ENCODE measurements at regions not wholly inside any gene's neighbourhood (a gene's known extent, or its start where the extent isn't known, plus 50 kb on each side); places are given as distances from the start of the nearest gene placed in this dataset.

DNA sequence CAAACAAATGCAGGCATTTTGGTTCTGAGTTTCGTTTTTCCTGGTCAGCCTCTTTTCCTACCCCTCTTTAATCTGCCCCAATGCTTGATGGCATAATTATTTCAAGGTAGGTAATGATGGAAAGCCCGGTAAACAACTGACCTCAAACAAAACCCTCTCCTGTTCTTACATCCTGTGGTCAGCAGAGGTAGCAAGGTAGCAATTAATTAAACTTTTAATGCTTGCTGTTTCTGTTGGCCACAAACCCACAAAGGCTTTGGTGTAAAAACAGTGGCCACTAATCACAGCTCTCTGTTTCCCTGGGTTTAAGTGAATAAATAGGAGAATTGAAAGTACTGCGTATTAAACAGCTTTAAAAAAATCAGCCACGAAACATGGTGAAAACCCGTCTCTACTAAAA, 261.5 kb upstream of the SOX4 start:
- no peaks in the 10 kb centered on the region for H3K9me3 ChIP-seq
- TF ChIP-seq POLR2AphosphoS5 (IDR thresholded peaks at IDR 0.05) (no peak), POLR2A (IDR thresholded peaks at IDR 0.05) (no peak), EP300 (IDR thresholded peaks at IDR 0.05) (no peak)
- TF ChIP-seq, protein P1, sequence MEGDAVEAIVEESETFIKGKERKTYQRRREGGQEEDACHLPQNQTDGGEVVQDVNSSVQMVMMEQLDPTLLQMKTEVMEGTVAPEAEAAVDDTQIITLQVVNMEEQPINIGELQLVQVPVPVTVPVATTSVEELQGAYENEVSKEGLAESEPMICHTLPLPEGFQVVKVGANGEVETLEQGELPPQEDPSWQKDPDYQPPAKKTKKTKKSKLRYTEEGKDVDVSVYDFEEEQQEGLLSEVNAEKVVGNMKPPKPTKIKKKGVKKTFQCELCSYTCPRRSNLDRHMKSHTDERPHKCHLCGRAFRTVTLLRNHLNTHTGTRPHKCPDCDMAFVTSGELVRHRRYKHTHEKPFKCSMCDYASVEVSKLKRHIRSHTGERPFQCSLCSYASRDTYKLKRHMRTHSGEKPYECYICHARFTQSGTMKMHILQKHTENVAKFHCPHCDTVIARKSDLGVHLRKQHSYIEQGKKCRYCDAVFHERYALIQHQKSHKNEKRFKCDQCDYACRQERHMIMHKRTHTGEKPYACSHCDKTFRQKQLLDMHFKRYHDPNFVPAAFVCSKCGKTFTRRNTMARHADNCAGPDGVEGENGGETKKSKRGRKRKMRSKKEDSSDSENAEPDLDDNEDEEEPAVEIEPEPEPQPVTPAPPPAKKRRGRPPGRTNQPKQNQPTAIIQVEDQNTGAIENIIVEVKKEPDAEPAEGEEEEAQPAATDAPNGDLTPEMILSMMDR (IDR thresholded peaks at IDR 0.05), result no peak
- 80 to 87% (median 85%) methylated on average over 5 of the region's 5 CpGs for WGBS, 5 donors
- H3K36me3 ChIP-seq, result no peaks in the 10 kb centered on the region
- DNase-seq, result no peak
- no peak overlapping the region for H3K4me3 ChIP-seq
- no peaks in the 10 kb centered on the region for H3K27me3 ChIP-seq
- no peaks in the 10 kb centered on the region for H3K4me1 ChIP-seq
- no peak overlapping the region for H3K27ac ChIP-seq
- intact Hi-C loops (cut with DNase I; ENCODE audit: low total_unique reads), result no loop called here

DNA sequence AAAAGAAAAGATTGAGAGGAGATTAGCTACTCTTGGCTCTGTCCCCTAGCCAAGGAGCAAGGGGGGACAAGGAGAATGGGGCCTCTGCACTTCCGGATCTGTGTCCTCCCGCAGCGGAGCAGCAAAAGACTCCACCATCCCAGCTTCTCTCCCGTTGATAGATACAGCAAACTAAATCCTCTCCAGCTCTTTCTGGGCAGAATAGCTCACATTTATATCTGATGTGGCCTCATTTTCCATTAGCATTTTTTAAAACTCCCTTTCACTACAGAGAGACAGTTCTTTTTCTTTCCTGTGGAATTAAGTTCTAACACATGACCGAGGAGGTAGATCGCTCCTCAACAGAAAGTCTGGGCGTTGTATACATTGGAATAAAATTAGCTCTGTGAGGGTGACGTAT, 260.9 kb upstream of the SOX4 start:
- Histone ChIP-seq H3K27ac (no peak overlapping the region), H3K27me3 (no peaks in the 10 kb centered on the region), H3K4me3 (no peak overlapping the region), H3K36me3 (no peaks in the 10 kb centered on the region), H3K9me3 (no peaks in the 10 kb centered on the region), H3K4me1 (no peaks in the 10 kb centered on the region)
- no peak for DNase-seq
- intact Hi-C loops (cut with DNase I; ENCODE audit: low total_unique reads), result no loop called here
- TF ChIP-seq EP300 (IDR thresholded peaks at IDR 0.05), result no peak
- WGBS, 5 donors, result 83 to 97% (median 90%) methylated on average over 8 of the region's 8 CpGs

DNA sequence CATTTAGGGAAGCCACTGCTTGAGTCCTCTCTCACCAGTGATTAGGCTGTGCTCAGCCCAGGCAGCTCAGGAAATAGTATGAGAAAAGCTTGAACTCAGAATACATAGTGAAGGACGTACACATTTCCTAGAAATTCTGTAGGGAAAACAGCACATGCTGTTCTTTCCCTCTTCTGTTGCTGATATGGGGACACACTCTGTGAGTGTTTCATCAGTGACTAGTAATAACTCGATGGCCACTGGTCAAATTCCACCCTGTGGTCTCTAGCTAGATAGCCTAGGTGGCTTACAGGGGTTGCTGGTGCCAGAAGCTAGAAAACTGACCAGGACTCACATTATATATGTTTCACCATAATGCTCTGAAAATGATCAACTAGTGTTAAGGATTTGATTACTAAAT, 259.8 kb upstream of the SOX4 start:
- H3K4me1 ChIP-seq, result no peaks in the 10 kb centered on the region
- H3K27me3 ChIP-seq, result no peaks in the 10 kb centered on the region
- H3K9me3 ChIP-seq, result no peaks in the 10 kb centered on the region
- WGBS, 5 donors, result 78 to 88% (median 82%) methylated on average over 2 of the region's 2 CpGs
- H3K4me3 ChIP-seq, result no peak overlapping the region
- no peak overlapping the region for H3K27ac ChIP-seq
- no peak for DNase-seq
- no peaks in the 10 kb centered on the region for H3K36me3 ChIP-seq
- intact Hi-C loops (cut with DNase I; ENCODE audit: low total_unique reads), result no loop called here
- no peak for TF ChIP-seq POLR2AphosphoS5 (IDR thresholded peaks at IDR 0.05)
- no peak for TF ChIP-seq EP300 (IDR thresholded peaks at IDR 0.05)
- TF ChIP-seq POLR2A (IDR thresholded peaks at IDR 0.05), result no peak
- TF ChIP-seq, protein P1 (IDR thresholded peaks at IDR 0.05), result no peak

DNA sequence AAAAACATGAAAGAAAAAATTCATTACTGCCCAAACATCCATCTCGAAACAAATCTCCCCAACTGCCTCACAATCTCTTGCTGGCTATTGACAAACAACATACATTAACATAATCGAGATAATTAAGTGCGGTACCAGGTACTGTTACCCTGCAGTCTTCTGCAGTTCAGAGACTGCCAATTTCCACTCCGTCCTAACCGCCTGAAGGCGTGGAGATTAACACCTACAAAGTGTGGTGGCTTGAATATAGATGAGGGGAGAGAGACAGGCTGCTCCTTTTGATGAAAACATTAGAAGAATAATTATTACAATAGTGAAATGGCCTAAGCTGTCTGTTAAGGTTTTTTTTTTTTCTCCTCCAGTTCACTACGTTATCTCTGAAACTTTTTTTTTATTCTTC, 258.9 kb upstream of the SOX4 start:
- H3K36me3 ChIP-seq, result no peaks in the 10 kb centered on the region
- H3K4me3 ChIP-seq, result no peak overlapping the region
- intact Hi-C loops (cut with DNase I; ENCODE audit: low total_unique reads), result no loop called here
- no peaks in the 10 kb centered on the region for H3K27me3 ChIP-seq
- no peak for DNase-seq
- no peak overlapping the region for H3K27ac ChIP-seq
- WGBS, 5 donors, result 78 to 91% (median 90%) methylated on average over 7 of the region's 7 CpGs
- no peaks in the 10 kb centered on the region for H3K9me3 ChIP-seq
- no peak for TF ChIP-seq POLR2A (IDR thresholded peaks at IDR 0.05)
- TF ChIP-seq, protein P1 (IDR thresholded peaks at IDR 0.05), result no peak
- TF ChIP-seq EP300 (IDR thresholded peaks at IDR 0.05), result no peak
- TF ChIP-seq POLR2AphosphoS5 (IDR thresholded peaks at IDR 0.05), result no peak
- no peaks in the 10 kb centered on the region for H3K4me1 ChIP-seq

DNA sequence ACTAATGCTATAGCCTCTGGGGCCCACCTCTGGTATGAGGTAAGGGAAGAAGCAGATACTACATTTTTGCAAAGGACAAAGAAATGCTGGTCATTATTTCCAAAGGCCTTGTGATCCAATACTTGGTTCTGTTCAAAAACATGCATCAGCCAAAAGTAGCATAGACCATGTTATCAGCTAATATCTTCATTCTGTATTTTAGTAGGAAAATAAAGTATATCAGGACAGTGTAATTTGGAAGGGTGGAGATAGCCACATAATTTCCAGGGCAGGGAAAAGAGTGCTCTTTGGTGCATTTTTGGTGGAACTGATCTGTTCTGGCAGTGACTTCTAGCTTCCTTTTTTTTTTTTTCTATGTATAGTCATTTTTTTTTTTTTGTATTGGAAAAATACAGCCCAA, 258.0 kb upstream of the SOX4 start:
- H3K4me1 ChIP-seq, result peaks cover 0 to 4% (median 0%) of the 10 kb centered on the region in 4 donors
- intact Hi-C loops (cut with DNase I; ENCODE audit: low total_unique reads), result no loop called here
- H3K36me3 ChIP-seq, result no peaks in the 10 kb centered on the region
- no peaks in the 10 kb centered on the region for H3K9me3 ChIP-seq
- H3K27me3 ChIP-seq, result no peaks in the 10 kb centered on the region
- H3K27ac ChIP-seq, result no peak overlapping the region
- TF ChIP-seq EP300 (IDR thresholded peaks at IDR 0.05), result no peak
- TF ChIP-seq POLR2AphosphoS5 (IDR thresholded peaks at IDR 0.05), result no peak
- TF ChIP-seq, protein P1 (IDR thresholded peaks at IDR 0.05), result no peak
- no peak for TF ChIP-seq POLR2A (IDR thresholded peaks at IDR 0.05)
- no peak overlapping the region for H3K4me3 ChIP-seq
- no peak for DNase-seq
